Right renal pelvis (tissue), 4 donors: ENCODE measurements at regions not wholly inside any gene's neighbourhood (a gene's known extent, or its start where the extent isn't known, plus 50 kb on each side); places are given as distances from the start of the nearest gene placed in this dataset.

Experiments used
- DNase-seq, 4 donors: peaks; one replicate each; pipeline ENCODE4 v3.0.0-alpha.2; 2013; ENCODE audit warnings: low read depth in 4 of 4, low spot score in 3 of 4, missing footprints in 1 of 4

GRCh38 chr9:20015427-20015931, 226.6 kb upstream of the SLC24A2 start:
- DNase-seq = no peak

GRCh38 chr9:20014168-20014567, 225.3 kb upstream of the SLC24A2 start:
- no peak for DNase-seq

- no peak for DNase-seq
Observed at GRCh38 chr9:20012232-20012631, 223.4 kb upstream of the SLC24A2 start.

- DNase-seq = no peak
Observed at GRCh38 chr9:20009606-20010005, 220.8 kb upstream of the SLC24A2 start.

GRCh38 chr9:20002011-20002410, 213.2 kb upstream of the SLC24A2 start:
- DNase-seq = no peak

- DNase-seq = no peak
Observed at GRCh38 chr9:20001058-20001457, 212.2 kb upstream of the SLC24A2 start.

- DNase-seq = no peak
Observed at GRCh38 chr9:19999491-20000057, 210.7 kb upstream of the SLC24A2 start.

- DNase-seq = no peak
Observed at GRCh38 chr9:19998823-19999455, 210.1 kb upstream of the SLC24A2 start.

- DNase-seq = no peak
Observed at GRCh38 chr9:19998153-19998552, 209.3 kb upstream of the SLC24A2 start.

GRCh38 chr9:19995619-19996018, 206.8 kb upstream of the SLC24A2 start:
- DNase-seq = no peak

GRCh38 chr9:19994296-19994695, 205.5 kb upstream of the SLC24A2 start:
- no peak for DNase-seq

- DNase-seq = no peak
Observed at GRCh38 chr9:19992556-19992955, 203.7 kb upstream of the SLC24A2 start.

GRCh38 chr9:19989213-19989612, 200.4 kb upstream of the SLC24A2 start:
- DNase-seq = no peak

- no peak for DNase-seq
Observed at GRCh38 chr9:19988281-19988680, 199.4 kb upstream of the SLC24A2 start.

- DNase-seq = no peak
Observed at GRCh38 chr9:19985081-19985480, 196.2 kb upstream of the SLC24A2 start.

- no peak for DNase-seq
Observed at GRCh38 chr9:19976226-19976625, 187.4 kb upstream of the SLC24A2 start.

GRCh38 chr9:19975499-19975898, 186.7 kb upstream of the SLC24A2 start:
- DNase-seq = no peak

- DNase-seq = no peak
Observed at GRCh38 chr9:19969721-19970120, 180.9 kb upstream of the SLC24A2 start.

GRCh38 chr9:19967888-19968459, 179.1 kb upstream of the SLC24A2 start:
- DNase-seq = no peak

- DNase-seq = no peak
Observed at GRCh38 chr9:19967216-19967887, 178.5 kb upstream of the SLC24A2 start.

- no peak for DNase-seq
Observed at GRCh38 chr9:19965336-19965735, 176.5 kb upstream of the SLC24A2 start.

- no peak for DNase-seq
Observed at GRCh38 chr9:19947996-19948395, 159.2 kb upstream of the SLC24A2 start.
